HEK293 (cell line): ENCODE measurements at regions not wholly inside any gene's neighbourhood (a gene's known extent, or its start where the extent isn't known, plus 50 kb on each side); places are given as distances from the start of the nearest gene placed in this dataset.

ENCODE experiments used
- CTCF ChIA-PET: fragments of 350-600 bp; formaldehyde crosslinking; extraction: SDS; loops from one replicate; lab custom pipeline; 2021; ENCODE audit warnings: antibody characterized with exemption; lab: Yijun Ruan, JAX
- POLR2A ChIA-PET: fragments of 300-600 bp; formaldehyde crosslinking; extraction: SDS; loops from one replicate; lab custom pipeline; 2020; ENCODE audit warnings: antibody characterized with exemption, inconsistent platforms; lab: Yijun Ruan, JAX
- H3K27ac ChIP-seq: fragments of 200-500 bp; sonication (Bioruptor generic); 2 replicates; pipeline ENCODE4 v1.5.1; 2014; ENCODE audit warnings: low read depth, low read length, control low read depth, inconsistent platforms; ENCODE audit errors: extremely low read depth
- H3K36me3 ChIP-seq, 2 experiments: fragments of 200-500 bp in 1 of 2; sonication (Bioruptor generic) in 1 of 2; 1 replicate in 1 of 2; 2 replicates in 1 of 2; pipeline ENCODE4 v1.5.1; 2014 to 2017; ENCODE audit warnings: inconsistent platforms in 2 of 2, low read length in 2 of 2; ENCODE audit not compliant: control insufficient read depth in 2 of 2, insufficient read depth in 1 of 2
- H3K4me1 ChIP-seq: fragments of 200-500 bp; sonication (Bioruptor generic); 2 replicates; pipeline ENCODE4 v1.5.1; 2014; ENCODE audit warnings: mild to moderate bottlenecking, low read length, inconsistent platforms; ENCODE audit not compliant: control insufficient read depth, insufficient read depth
- H3K4me3 ChIP-seq: 2 replicates; pipeline ENCODE4 v1.5.1; 2011; ENCODE audit warnings: low read depth, mild to moderate bottlenecking, control low read depth, low read length, moderate library complexity
- H3K9me3 ChIP-seq: fragments of 200-500 bp; sonication (Bioruptor generic); 2 replicates; pipeline ENCODE4 v1.5.1; 2014; ENCODE audit warnings: low read depth, low read length, inconsistent platforms; ENCODE audit not compliant: control insufficient read depth, insufficient read depth
- BCL11A ChIP-seq: fragments of 450-650 bp; formaldehyde crosslinking; IDR thresholded peaks from 2 replicates; pipeline ENCODE4 v1.5.1; 2016; ENCODE audit warnings: low read depth, missing biosample characterization, missing genetic modification characterization
- FEZF1 ChIP-seq: fragments of 450-650 bp; formaldehyde crosslinking; IDR thresholded peaks from 2 replicates; pipeline ENCODE4 v1.5.1; 2016; ENCODE audit warnings: missing biosample characterization, missing genetic modification characterization
- HOXA7 ChIP-seq: sonication (generic); formaldehyde crosslinking; IDR thresholded peaks from 2 replicates; pipeline ENCODE4 v1.8.1; 2022; ENCODE audit warnings: missing genetic modification reagents, borderline replicate concordance
- IKZF3 ChIP-seq: fragments of 450-650 bp; IDR thresholded peaks from 2 replicates; pipeline ENCODE4 v1.5.0; 2018; ENCODE audit warnings: missing biosample characterization, mild to moderate bottlenecking, missing genetic modification characterization, moderate library complexity
- KLF1 ChIP-seq: fragments of 450-650 bp; formaldehyde crosslinking; IDR thresholded peaks from 2 replicates; pipeline ENCODE4 v1.5.1; 2016; ENCODE audit warnings: missing biosample characterization, missing genetic modification characterization
- KLF7 ChIP-seq: fragments of 450-650 bp; formaldehyde crosslinking; IDR thresholded peaks from 2 replicates; pipeline ENCODE4 v1.5.1; 2016; ENCODE audit warnings: missing biosample characterization, missing genetic modification characterization, borderline replicate concordance
- SCRT1 ChIP-seq: fragments of 450-650 bp; formaldehyde crosslinking; IDR thresholded peaks from 2 replicates; pipeline ENCODE4 v1.5.1; 2016; ENCODE audit warnings: missing biosample characterization, missing genetic modification characterization, borderline replicate concordance
- ZBTB6 ChIP-seq: fragments of 450-650 bp; formaldehyde crosslinking; IDR thresholded peaks from 2 replicates; pipeline ENCODE4 v1.5.1; 2017; ENCODE audit warnings: missing biosample characterization, missing genetic modification characterization
- ZFP37 ChIP-seq: fragments of 450-650 bp; formaldehyde crosslinking; IDR thresholded peaks from 2 replicates; pipeline ENCODE4 v1.5.1; 2016; ENCODE audit warnings: missing biosample characterization, missing genetic modification characterization
- ZFP41 ChIP-seq: fragments of 450-650 bp; formaldehyde crosslinking; IDR thresholded peaks from 2 replicates; pipeline ENCODE4 v1.5.1; 2016; ENCODE audit warnings: missing biosample characterization, missing genetic modification characterization, borderline replicate concordance
- ZNF112 ChIP-seq: fragments of 450-650 bp; formaldehyde crosslinking; IDR thresholded peaks from 2 replicates; pipeline ENCODE4 v1.5.0; 2017; ENCODE audit warnings: missing biosample characterization, missing genetic modification characterization
- ZNF146 ChIP-seq: fragments of 450-650 bp; formaldehyde crosslinking; IDR thresholded peaks from 2 replicates; pipeline ENCODE4 v1.5.1; 2016; ENCODE audit warnings: missing biosample characterization, missing genetic modification characterization
- ZNF24 ChIP-seq: fragments of 450-650 bp; formaldehyde crosslinking; IDR thresholded peaks from 2 replicates; pipeline ENCODE4 v1.5.1; 2016; ENCODE audit warnings: missing biosample characterization, missing genetic modification characterization
- ZNF561 ChIP-seq: fragments of 450-650 bp; IDR thresholded peaks from 2 replicates; pipeline ENCODE4 v1.5.1; 2018; ENCODE audit warnings: missing biosample characterization, missing genetic modification characterization, borderline replicate concordance
- ZNF704 ChIP-seq: fragments of 450-650 bp; formaldehyde crosslinking; IDR thresholded peaks from 2 replicates; pipeline ENCODE4 v1.5.1; 2016; ENCODE audit warnings: missing biosample characterization, missing genetic modification characterization
- ZNF785 ChIP-seq: fragments of 450-650 bp; formaldehyde crosslinking; IDR thresholded peaks from 2 replicates; pipeline ENCODE4 v1.5.1; 2016; ENCODE audit warnings: missing biosample characterization, missing genetic modification characterization
- ZSCAN18 ChIP-seq: fragments of 450-650 bp; formaldehyde crosslinking; IDR thresholded peaks from 2 replicates; pipeline ENCODE4 v1.5.1; 2016; ENCODE audit warnings: missing biosample characterization, missing genetic modification characterization
- TF ChIP-seq, protein P1 (sequence below): fragments of 450-650 bp; formaldehyde crosslinking; IDR thresholded peaks from 2 replicates; pipeline ENCODE4 v1.5.1; 2016; ENCODE audit warnings: missing biosample characterization, missing genetic modification characterization
- TF ChIP-seq, protein P2 (sequence below): fragments of 450-650 bp; formaldehyde crosslinking; IDR thresholded peaks from 2 replicates; pipeline ENCODE4 v1.5.1; 2016; ENCODE audit warnings: missing biosample characterization, missing genetic modification characterization, low read depth
- TF ChIP-seq, protein P3 (sequence below): fragments of 450-650 bp; formaldehyde crosslinking; IDR thresholded peaks from 2 replicates; pipeline ENCODE4; 2016; ENCODE audit warnings: missing biosample characterization, missing genetic modification characterization
- TF ChIP-seq, protein P4 (sequence below): fragments of 450-650 bp; formaldehyde crosslinking; IDR thresholded peaks from 2 replicates; pipeline ENCODE4 v1.5.1; 2016; ENCODE audit warnings: missing biosample characterization, missing genetic modification characterization

GRCh38 chr4:31246856-31247255, 526.7 kb downstream of the PCDH7 start:
- Histone ChIP-seq H3K36me3 (no peaks in the 10 kb centered on the region), H3K27ac (no peak overlapping the region), H3K9me3 (no peaks in the 10 kb centered on the region), H3K4me3 (no peak overlapping the region), H3K4me1 (no peaks in the 10 kb centered on the region)
- ChIA-PET CTCF (no interaction called here), POLR2A (no interaction called here)
- TF ChIP-seq, protein P1, sequence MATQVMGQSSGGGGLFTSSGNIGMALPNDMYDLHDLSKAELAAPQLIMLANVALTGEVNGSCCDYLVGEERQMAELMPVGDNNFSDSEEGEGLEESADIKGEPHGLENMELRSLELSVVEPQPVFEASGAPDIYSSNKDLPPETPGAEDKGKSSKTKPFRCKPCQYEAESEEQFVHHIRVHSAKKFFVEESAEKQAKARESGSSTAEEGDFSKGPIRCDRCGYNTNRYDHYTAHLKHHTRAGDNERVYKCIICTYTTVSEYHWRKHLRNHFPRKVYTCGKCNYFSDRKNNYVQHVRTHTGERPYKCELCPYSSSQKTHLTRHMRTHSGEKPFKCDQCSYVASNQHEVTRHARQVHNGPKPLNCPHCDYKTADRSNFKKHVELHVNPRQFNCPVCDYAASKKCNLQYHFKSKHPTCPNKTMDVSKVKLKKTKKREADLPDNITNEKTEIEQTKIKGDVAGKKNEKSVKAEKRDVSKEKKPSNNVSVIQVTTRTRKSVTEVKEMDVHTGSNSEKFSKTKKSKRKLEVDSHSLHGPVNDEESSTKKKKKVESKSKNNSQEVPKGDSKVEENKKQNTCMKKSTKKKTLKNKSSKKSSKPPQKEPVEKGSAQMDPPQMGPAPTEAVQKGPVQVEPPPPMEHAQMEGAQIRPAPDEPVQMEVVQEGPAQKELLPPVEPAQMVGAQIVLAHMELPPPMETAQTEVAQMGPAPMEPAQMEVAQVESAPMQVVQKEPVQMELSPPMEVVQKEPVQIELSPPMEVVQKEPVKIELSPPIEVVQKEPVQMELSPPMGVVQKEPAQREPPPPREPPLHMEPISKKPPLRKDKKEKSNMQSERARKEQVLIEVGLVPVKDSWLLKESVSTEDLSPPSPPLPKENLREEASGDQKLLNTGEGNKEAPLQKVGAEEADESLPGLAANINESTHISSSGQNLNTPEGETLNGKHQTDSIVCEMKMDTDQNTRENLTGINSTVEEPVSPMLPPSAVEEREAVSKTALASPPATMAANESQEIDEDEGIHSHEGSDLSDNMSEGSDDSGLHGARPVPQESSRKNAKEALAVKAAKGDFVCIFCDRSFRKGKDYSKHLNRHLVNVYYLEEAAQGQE, result no peak
- TF ChIP-seq ZNF112 (tag by site-specific recombination) (no peak), KLF1 (no peak), KLF7 (tag by site-specific recombination) (no peak), ZSCAN18 (tag by site-specific recombination) (no peak), ZBTB6 (tag by site-specific recombination) (no peak), ZNF561 (tag by site-specific recombination) (no peak), ZFP37 (no peak), SCRT1 (tag by site-specific recombination) (no peak)

GRCh38 chr4:31259119-31259518, 539.0 kb downstream of the PCDH7 start:
- CTCF ChIA-PET, result no interaction called here
- no peak for TF ChIP-seq ZFP41 (tag by site-specific recombination)
- no peak for TF ChIP-seq ZSCAN18 (tag by site-specific recombination)
- no peak for TF ChIP-seq BCL11A (tag by site-specific recombination)
- TF ChIP-seq FEZF1, result no peak
- TF ChIP-seq, protein P2, sequence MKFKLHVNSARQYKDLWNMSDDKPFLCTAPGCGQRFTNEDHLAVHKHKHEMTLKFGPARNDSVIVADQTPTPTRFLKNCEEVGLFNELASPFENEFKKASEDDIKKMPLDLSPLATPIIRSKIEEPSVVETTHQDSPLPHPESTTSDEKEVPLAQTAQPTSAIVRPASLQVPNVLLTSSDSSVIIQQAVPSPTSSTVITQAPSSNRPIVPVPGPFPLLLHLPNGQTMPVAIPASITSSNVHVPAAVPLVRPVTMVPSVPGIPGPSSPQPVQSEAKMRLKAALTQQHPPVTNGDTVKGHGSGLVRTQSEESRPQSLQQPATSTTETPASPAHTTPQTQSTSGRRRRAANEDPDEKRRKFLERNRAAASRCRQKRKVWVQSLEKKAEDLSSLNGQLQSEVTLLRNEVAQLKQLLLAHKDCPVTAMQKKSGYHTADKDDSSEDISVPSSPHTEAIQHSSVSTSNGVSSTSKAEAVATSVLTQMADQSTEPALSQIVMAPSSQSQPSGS, result no peak
- no peak for TF ChIP-seq ZNF704
- TF ChIP-seq IKZF3 (tag by site-specific recombination), result no peak
- no peak for TF ChIP-seq ZNF785 (tag by site-specific recombination)
- TF ChIP-seq ZNF146, result no peak
- no peak for TF ChIP-seq ZNF112 (tag by site-specific recombination)
- TF ChIP-seq HOXA7 (CRISPR knock-in tag), result no peak
- TF ChIP-seq KLF7 (tag by site-specific recombination), result no peak
- TF ChIP-seq, protein P3, sequence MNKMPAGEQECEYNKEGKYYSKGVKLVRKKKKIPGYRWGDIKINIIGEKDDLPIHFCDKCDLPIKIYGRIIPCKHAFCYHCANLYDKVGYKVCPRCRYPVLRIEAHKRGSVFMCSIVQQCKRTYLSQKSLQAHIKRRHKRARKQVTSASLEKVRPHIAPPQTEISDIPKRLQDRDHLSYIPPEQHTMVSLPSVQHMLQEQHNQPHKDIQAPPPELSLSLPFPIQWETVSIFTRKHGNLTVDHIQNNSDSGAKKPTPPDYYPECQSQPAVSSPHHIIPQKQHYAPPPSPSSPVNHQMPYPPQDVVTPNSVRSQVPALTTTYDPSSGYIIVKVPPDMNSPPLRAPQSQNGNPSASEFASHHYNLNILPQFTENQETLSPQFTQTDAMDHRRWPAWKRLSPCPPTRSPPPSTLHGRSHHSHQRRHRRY (tag by site-specific recombination), result no peak
- TF ChIP-seq, protein P4, sequence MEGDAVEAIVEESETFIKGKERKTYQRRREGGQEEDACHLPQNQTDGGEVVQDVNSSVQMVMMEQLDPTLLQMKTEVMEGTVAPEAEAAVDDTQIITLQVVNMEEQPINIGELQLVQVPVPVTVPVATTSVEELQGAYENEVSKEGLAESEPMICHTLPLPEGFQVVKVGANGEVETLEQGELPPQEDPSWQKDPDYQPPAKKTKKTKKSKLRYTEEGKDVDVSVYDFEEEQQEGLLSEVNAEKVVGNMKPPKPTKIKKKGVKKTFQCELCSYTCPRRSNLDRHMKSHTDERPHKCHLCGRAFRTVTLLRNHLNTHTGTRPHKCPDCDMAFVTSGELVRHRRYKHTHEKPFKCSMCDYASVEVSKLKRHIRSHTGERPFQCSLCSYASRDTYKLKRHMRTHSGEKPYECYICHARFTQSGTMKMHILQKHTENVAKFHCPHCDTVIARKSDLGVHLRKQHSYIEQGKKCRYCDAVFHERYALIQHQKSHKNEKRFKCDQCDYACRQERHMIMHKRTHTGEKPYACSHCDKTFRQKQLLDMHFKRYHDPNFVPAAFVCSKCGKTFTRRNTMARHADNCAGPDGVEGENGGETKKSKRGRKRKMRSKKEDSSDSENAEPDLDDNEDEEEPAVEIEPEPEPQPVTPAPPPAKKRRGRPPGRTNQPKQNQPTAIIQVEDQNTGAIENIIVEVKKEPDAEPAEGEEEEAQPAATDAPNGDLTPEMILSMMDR, result no peak
- no peak for TF ChIP-seq SCRT1 (tag by site-specific recombination)
- TF ChIP-seq ZNF24 (tag by site-specific recombination), result no peak

More at GRCh38 chr4:31259119-31259518, 539.0 kb downstream of the PCDH7 start:
- no peaks in the 10 kb centered on the region for H3K4me1 ChIP-seq
- no peak overlapping the region for H3K27ac ChIP-seq
- H3K36me3 ChIP-seq, result no peaks in the 10 kb centered on the region
- H3K9me3 ChIP-seq, result no peaks in the 10 kb centered on the region
- POLR2A ChIA-PET, result no interaction called here
- no peak overlapping the region for H3K4me3 ChIP-seq
